HUES48 (cell line): ENCODE measurements at regions not wholly inside any gene's neighbourhood (a gene's known extent, or its start where the extent isn't known, plus 50 kb on each side); places are given as distances from the start of the nearest gene placed in this dataset.
"Not testable (repeated sequence)": the region's sequence is repeated elsewhere in the genome, so short reads cannot be mapped to it uniquely, and the experiment has no call there.

ENCODE experiments used
- H3K27ac ChIP-seq: one replicate; pipeline ENCODE4 v1.7.0; 2013; ENCODE audit warnings: low read depth, low read length, inconsistent platforms
- H3K27me3 ChIP-seq: 2 replicates; pipeline ENCODE4 v1.6.1; 2013; ENCODE audit warnings: mild to moderate bottlenecking, low read length; ENCODE audit not compliant: control insufficient read depth, insufficient read depth
- H3K36me3 ChIP-seq: 2 replicates; pipeline ENCODE4 v1.6.1; 2013; ENCODE audit warnings: low read length; ENCODE audit not compliant: control insufficient read depth, insufficient read depth
- H3K4me1 ChIP-seq: 2 replicates; pipeline ENCODE4 v1.6.1; 2013; ENCODE audit warnings: mild to moderate bottlenecking, low read length; ENCODE audit not compliant: control insufficient read depth, insufficient read depth
- H3K4me3 ChIP-seq: 2 replicates; pipeline ENCODE4 v1.5.1; 2013; ENCODE audit warnings: mild to moderate bottlenecking, low read depth, low read length
- H3K9ac ChIP-seq: 2 replicates; pipeline ENCODE4 v1.6.1; 2013; ENCODE audit warnings: mild to moderate bottlenecking, low read depth, low read length, moderate library complexity
- H3K9me3 ChIP-seq: 2 replicates; pipeline ENCODE4 v1.6.1; 2013; ENCODE audit warnings: low read length; ENCODE audit not compliant: control insufficient read depth, insufficient read depth

DNA sequence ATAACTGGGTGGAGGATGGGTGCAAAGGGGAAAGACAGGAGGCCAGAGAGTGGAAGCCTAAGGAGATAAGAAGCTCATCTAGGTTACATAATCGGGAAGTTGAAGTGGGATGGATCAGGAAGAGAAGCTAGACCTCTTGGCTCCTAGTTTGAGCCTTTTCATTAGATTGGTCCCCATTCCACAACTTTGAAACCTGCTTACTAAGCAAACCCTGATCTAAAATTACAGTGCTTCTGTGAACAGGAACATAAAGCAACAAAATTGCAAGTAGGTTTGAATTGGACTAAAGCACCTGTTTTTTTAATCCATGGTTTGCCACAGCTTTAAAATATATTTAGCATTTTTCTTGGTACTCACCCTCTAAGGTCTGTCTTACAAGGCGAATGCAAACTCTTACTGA is 80.4 kb upstream of the EED start:
- H3K27ac ChIP-seq: no peak overlapping the region
- H3K9ac ChIP-seq: no peak overlapping the region
- H3K36me3 ChIP-seq: no peaks in the 10 kb centered on the region
- H3K9me3 ChIP-seq: no peaks in the 10 kb centered on the region
- H3K4me1 ChIP-seq: no peaks in the 10 kb centered on the region
- no peaks in the 10 kb centered on the region for H3K27me3 ChIP-seq
- H3K4me3 ChIP-seq: no peak overlapping the region

DNA sequence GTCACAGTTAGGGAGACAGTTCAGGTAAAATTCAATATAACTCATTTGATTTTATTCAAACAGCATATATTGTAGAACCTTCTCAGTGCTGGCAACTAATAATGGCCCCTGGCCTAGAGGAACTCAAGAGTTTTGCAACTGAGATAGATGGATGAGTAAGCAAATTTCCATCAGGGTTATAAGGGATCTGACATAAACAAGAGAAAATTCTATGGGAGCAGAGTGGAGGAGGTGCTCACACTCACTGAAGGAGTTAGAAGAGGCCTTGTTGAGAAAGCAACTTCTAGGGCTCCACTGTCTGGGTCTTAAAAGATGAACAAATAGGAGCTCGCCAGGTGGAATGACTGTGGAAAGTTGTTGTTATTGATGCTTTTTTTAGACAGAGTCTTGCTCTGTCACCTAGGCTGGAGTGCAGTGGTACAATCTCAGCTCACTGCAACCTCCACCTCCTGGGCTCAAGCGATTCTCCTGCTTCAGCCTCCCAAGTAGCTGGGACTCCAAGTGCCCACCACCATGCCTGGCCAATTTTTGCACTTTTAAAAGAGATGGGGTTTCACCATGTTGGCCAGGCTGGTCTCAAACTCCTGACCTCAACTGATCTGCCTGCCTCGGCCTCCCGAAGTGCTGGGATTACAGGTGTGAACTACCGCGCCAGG is 81.2 kb upstream of the EED start:
- not testable (repeated sequence) for H3K4me3 ChIP-seq, H3K9me3 ChIP-seq, H3K27me3 ChIP-seq, H3K9ac ChIP-seq, H3K27ac ChIP-seq, H3K36me3 ChIP-seq, H3K4me1 ChIP-seq

DNA sequence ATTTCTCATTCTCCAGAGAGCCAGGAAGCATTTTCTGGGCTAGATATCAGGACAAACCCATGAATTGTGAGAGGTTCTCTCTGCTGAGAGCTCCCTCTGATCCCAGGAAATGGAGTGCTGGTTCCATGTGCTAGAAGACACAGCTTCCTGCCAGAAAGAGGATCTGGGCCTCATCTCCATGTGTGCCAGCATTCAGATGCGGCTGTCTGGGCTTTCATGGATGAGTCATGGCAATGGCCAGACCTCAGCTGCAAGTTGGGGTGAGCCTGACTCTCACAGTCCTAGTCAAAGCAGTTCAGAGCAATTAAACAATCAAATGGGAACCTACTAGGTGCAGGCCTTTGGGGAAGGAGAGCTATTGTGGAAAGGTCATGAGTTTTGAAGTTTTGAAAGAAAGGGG is 82.3 kb upstream of the EED start:
- no peaks in the 10 kb centered on the region for H3K36me3 ChIP-seq
- no peak overlapping the region for H3K4me3 ChIP-seq
- H3K4me1 ChIP-seq: no peaks in the 10 kb centered on the region
- no peaks in the 10 kb centered on the region for H3K9me3 ChIP-seq
- no peak overlapping the region for H3K9ac ChIP-seq
- H3K27me3 ChIP-seq: no peaks in the 10 kb centered on the region
- no peak overlapping the region for H3K27ac ChIP-seq

DNA sequence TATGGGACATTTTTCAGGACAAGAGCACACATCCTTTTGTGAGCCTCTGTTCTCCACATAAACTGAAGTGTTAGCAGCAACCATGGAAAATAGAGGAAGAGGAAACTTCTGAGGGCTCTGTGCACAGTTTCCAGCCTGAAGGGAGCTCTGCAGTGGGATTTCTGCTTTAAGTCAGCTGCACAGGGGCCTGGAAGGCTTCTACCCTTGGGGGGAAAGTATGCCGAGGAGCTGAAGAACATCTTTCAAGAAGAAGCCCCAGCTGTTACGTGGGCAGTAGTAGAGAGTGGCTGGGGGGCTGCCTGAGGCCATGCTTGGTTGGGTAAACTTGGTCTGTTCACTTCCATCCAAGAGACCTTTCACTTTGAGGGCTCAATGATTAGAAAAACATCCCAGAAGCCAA is 82.7 kb upstream of the EED start:
- no peaks in the 10 kb centered on the region for H3K9me3 ChIP-seq
- H3K27me3 ChIP-seq: no peaks in the 10 kb centered on the region
- H3K4me1 ChIP-seq: no peaks in the 10 kb centered on the region
- no peaks in the 10 kb centered on the region for H3K36me3 ChIP-seq
- no peak overlapping the region for H3K9ac ChIP-seq
- no peak overlapping the region for H3K27ac ChIP-seq
- no peak overlapping the region for H3K4me3 ChIP-seq

DNA sequence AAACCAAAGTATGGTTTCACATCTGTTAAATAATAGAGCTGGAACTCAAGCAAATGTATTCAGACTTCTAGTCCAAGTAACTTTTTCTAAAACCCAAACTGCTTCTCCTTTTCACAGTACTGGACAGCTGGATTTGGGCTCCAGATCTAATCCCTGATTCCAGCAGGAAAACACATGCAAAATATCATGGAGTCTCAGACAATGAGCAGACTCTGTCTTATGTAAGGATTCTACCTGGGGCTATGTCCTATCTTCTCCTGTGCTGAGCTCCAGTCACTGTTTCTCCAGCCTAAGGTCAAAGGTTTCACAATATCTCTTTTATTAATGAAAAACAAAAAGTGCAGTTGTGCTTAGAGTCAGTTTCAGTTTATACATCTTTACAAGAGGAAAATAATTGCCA is 83.2 kb upstream of the EED start:
- H3K36me3 ChIP-seq: no peaks in the 10 kb centered on the region
- H3K9ac ChIP-seq: no peak overlapping the region
- no peaks in the 10 kb centered on the region for H3K9me3 ChIP-seq
- H3K27me3 ChIP-seq: no peaks in the 10 kb centered on the region
- no peak overlapping the region for H3K4me3 ChIP-seq
- no peaks in the 10 kb centered on the region for H3K4me1 ChIP-seq
- no peak overlapping the region for H3K27ac ChIP-seq

DNA sequence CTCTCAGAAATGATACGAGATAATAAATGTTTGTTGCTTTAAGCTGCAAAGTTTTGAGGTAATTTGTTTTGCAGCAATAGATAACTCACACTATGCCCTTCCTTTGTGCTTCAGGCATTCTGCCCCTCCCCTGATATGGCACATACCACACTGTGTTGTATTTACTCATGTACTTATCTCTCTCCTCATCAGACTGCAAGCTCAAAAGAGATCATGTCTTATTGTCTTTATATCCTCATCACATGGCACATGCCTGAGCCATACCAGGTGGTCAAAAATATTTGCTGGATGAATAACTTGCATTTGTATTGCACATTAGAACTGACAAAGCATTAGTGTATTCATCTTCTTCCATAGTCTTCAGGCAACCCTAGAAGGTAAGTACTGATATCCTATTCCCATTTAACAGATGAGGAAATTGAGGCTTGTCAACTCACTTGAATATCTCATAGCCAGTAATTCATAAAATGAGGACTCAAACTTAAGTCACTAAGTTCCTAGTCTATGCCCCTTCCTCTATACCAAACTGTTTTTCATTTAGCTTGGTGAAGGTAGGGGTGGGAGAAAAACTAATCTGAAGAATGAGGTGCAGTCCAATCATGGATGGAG is 83.9 kb upstream of the EED start:
- no peak overlapping the region for H3K27ac ChIP-seq
- H3K4me3 ChIP-seq: no peak overlapping the region
- no peak overlapping the region for H3K9ac ChIP-seq
- H3K9me3 ChIP-seq: no peaks in the 10 kb centered on the region
- H3K4me1 ChIP-seq: no peaks in the 10 kb centered on the region
- H3K36me3 ChIP-seq: no peaks in the 10 kb centered on the region
- no peaks in the 10 kb centered on the region for H3K27me3 ChIP-seq

DNA sequence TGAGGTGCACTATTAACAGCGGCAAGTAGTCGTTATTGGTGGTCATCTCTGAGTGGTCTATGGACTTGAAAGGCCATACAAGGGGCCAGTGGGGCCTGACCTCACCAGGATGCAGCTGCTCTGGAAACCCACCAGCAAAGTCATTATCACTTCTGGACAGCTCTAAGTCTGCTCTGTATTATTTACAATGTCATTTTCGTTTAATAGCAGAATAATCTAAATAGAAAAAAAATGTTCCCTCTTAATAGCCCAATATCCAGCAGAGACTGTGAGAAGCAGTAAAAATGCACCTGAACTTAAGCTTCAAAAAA is 85.0 kb upstream of the EED start:
- Histone ChIP-seq H3K4me1 (no peaks in the 10 kb centered on the region), H3K27me3 (no peaks in the 10 kb centered on the region), H3K9me3 (no peaks in the 10 kb centered on the region), H3K27ac (no peak overlapping the region), H3K9ac (no peak overlapping the region), H3K4me3 (no peak overlapping the region), H3K36me3 (no peaks in the 10 kb centered on the region)

DNA sequence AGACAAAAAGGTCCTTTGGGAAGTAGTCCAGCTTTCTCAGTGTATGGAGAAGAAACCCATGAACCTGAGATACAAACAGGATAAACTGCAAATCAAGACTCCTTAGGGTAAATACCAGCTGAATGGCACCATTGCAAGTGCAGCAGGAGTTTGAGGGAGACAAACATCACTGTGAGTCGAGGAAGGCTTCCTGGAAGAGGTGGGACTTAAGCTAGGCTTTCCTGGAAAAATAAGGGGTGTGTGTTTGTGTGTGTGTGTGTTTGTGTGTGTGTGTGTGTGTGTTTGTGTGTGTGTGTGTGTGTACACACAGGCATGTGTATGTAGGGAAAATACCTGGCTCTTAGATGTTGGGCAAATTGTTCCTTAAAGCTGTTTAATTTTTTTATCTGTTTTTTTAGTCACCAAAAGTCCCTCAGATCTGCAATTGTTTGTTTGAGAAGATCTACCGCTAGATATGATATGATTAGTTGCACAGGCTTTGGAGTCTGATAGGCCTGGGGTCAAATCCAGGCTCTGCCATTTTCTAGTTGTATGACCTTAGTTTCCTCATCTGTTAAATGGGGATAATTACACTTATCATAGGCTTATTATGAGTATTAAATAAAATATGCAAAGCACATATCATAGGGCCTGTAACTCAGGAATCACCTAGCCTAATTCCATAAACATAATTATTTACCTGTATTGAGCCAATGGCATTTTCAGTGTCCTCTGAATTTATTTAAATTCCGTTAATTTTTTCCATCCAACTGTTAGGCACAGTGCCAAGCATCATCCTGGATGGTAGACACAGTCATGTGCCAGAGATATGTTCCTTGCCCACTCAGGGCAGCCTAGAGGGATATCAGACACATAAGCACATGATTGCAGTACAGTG is 85.6 kb upstream of the EED start:
- H3K36me3 ChIP-seq: no peaks in the 10 kb centered on the region
- H3K9me3 ChIP-seq: no peaks in the 10 kb centered on the region
- H3K27me3 ChIP-seq: no peaks in the 10 kb centered on the region
- H3K9ac ChIP-seq: no peak overlapping the region
- H3K4me1 ChIP-seq: no peaks in the 10 kb centered on the region
- no peak overlapping the region for H3K4me3 ChIP-seq
- H3K27ac ChIP-seq: no peak overlapping the region

DNA sequence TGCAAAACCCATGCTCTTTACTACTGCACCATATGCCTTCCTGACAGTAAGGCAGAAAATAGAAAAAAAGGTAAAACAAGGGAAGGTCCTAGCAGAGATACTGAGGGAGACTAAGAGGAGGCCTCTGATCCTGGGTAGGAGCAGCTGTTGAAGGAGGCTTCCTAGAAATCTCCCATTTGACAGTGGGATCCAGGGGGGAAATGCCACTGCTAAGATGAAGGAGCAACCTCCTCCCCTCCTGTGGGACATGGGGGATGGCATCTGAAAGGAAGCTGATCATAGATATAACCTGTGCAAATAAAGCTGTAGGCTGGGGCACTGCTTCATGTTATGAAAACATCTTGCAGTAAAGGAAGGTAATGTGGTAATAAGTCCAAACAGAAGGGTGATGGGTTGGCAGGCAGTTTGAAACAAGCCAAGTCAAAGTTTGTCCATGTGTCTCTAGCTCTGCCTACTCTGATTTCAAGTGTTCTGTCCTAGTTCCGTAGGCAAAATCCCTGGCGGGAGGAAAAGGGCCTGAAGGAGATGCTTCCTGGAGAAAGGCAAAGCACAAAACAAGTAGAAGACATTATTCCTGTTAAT is 86.7 kb upstream of the EED start:
- no peaks in the 10 kb centered on the region for H3K27me3 ChIP-seq
- no peaks in the 10 kb centered on the region for H3K9me3 ChIP-seq
- H3K4me3 ChIP-seq: no peak overlapping the region
- no peaks in the 10 kb centered on the region for H3K4me1 ChIP-seq
- no peak overlapping the region for H3K9ac ChIP-seq
- no peaks in the 10 kb centered on the region for H3K36me3 ChIP-seq
- no peak overlapping the region for H3K27ac ChIP-seq

DNA sequence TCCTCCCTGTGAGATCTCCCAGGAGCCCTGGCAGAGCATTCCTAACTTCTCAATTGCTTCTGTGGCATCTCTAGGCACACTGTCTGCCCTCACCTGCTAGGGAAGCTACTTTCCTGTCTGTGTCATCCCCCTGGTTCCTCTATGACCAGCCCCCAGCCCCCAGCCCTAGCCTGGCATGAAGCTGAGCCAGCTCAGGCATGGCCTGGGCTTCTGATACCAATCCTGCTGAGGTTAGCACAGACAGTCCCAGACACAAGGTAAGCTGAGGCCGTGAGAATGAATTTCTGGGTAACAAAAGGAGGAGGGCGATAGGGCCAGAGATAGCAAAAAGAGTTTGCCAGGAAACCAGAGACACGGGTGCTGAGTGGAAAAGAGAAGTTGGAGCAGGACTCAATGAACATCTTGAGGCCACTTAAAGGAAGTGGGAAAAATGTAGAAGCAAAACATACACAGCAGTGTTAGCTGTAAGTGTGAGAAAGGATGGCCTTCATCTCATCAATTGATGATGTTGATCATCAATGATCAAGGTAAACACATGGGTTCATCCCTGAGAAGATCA is 87.6 kb upstream of the PICALM start:
- Histone ChIP-seq H3K27ac (no peak overlapping the region), H3K4me3 (no peak overlapping the region), H3K27me3 (no peaks in the 10 kb centered on the region), H3K9me3 (no peaks in the 10 kb centered on the region), H3K9ac (no peak overlapping the region), H3K4me1 (peaks cover 5% of the 10 kb centered on the region), H3K36me3 (no peaks in the 10 kb centered on the region)
